GM19099 (cell line): ENCODE measurements at regions not wholly inside any gene's neighbourhood (a gene's known extent, or its start where the extent isn't known, plus 50 kb on each side); places are given as distances from the start of the nearest gene placed in this dataset.

Experiments
- POLR2A ChIP-seq: IDR thresholded peaks from 3 replicates; pipeline ENCODE4 v1.6.1; 2011; ENCODE audit warnings: low read depth; ENCODE audit not compliant: insufficient read length; ENCODE audit errors: extremely low read depth

GRCh38 chr1:3983181-3983580, 83.1 kb upstream of the C1orf174 start:
- no peak for TF ChIP-seq POLR2A

- TF ChIP-seq POLR2A: no peak
Measured at GRCh38 chr1:3984586-3984985, 84.5 kb upstream of the C1orf174 start.

- no peak for TF ChIP-seq POLR2A
Measured at GRCh38 chr1:3986686-3987218, 86.7 kb upstream of the C1orf174 start.

- TF ChIP-seq POLR2A: no peak
Measured at GRCh38 chr1:3987669-3988235, 87.7 kb upstream of the C1orf174 start.

- TF ChIP-seq POLR2A: no peak
Measured at GRCh38 chr1:3988431-3988830, 88.4 kb upstream of the C1orf174 start.

- TF ChIP-seq POLR2A: no peak
Measured at GRCh38 chr1:3989465-3989864, 89.4 kb upstream of the C1orf174 start.

- TF ChIP-seq POLR2A: no peak
Measured at GRCh38 chr1:3992103-3992556, 92.1 kb upstream of the C1orf174 start.

GRCh38 chr1:3992746-3993145, 92.7 kb upstream of the C1orf174 start:
- no peak for TF ChIP-seq POLR2A

- TF ChIP-seq POLR2A: no peak
Measured at GRCh38 chr1:3993619-3994375, 93.7 kb upstream of the C1orf174 start.

GRCh38 chr1:3995141-3995780, 95.2 kb upstream of the C1orf174 start:
- TF ChIP-seq POLR2A: no peak

GRCh38 chr1:3996846-3997705, 97.0 kb upstream of the C1orf174 start:
- no peak for TF ChIP-seq POLR2A

GRCh38 chr1:3998086-3998485, 98.0 kb upstream of the C1orf174 start:
- no peak for TF ChIP-seq POLR2A

GRCh38 chr1:3999941-4000735, 100.1 kb upstream of the C1orf174 start:
- TF ChIP-seq POLR2A: no peak

- TF ChIP-seq POLR2A: no peak
Measured at GRCh38 chr1:4000811-4001251, 100.8 kb upstream of the C1orf174 start.
